Panc1 (cell line): ENCODE measurements at regions not wholly inside any gene's neighbourhood (a gene's known extent, or its start where the extent isn't known, plus 50 kb on each side); places are given as distances from the start of the nearest gene placed in this dataset.
"Not testable (repeated sequence)": the region's sequence is repeated elsewhere in the genome, so short reads cannot be mapped to it uniquely, and the experiment has no call there.

ENCODE experiments used
- ATAC-seq: fragments of 200-7000 bp; cut with Tn5 transposase; 2 replicates; pipeline ENCODE4 v1.9.1; 2020; ENCODE audit warnings: mild to moderate bottlenecking, moderate library complexity
- BruUV-seq: library from RNA; stranded (reverse); fragments of 400-500 nt; replicated peaks from 2 replicates; lab custom pipeline; 2021; lab: Mats Ljungman, UMichigan
- CTCF ChIA-PET: fragments of 300-600 bp; sonication (Branson Sonifier 250); formaldehyde crosslinking; loops from one replicate; lab custom pipeline; 2022; ENCODE audit warnings: antibody characterized with exemption; lab: Charles Lee
- POLR2A ChIA-PET: fragments of 300-600 bp; sonication (Branson Sonifier 250); formaldehyde crosslinking; loops from one replicate; lab custom pipeline; 2022; ENCODE audit warnings: antibody characterized with exemption; lab: Charles Lee
- DNase-seq: peaks from one replicate; pipeline ENCODE4 v3.0.0-alpha.2; 2010; ENCODE audit warnings: low read depth, low spot score
- H3K27ac ChIP-seq: 2 replicates; pipeline ENCODE4 v1.5.1; 2011; ENCODE audit warnings: mild to moderate bottlenecking, low read length, inconsistent platforms
- H3K27me3 ChIP-seq: fragments of 200-500 bp; sonication (Bioruptor generic); 2 replicates; pipeline ENCODE4 v1.6.0; 2014; ENCODE audit warnings: low read length, inconsistent platforms; ENCODE audit not compliant: control insufficient read depth, insufficient read depth
- H3K36me3 ChIP-seq: fragments of 200-500 bp; sonication (Bioruptor generic); 2 replicates; pipeline ENCODE4 v1.5.1; 2014; ENCODE audit warnings: inconsistent platforms, mild to moderate bottlenecking, low read length, moderate library complexity; ENCODE audit not compliant: control insufficient read depth, insufficient read depth
- H3K4me1 ChIP-seq: 2 replicates; pipeline ENCODE4 v1.5.1; 2011; ENCODE audit warnings: inconsistent platforms, mild to moderate bottlenecking, low read length, moderate library complexity; ENCODE audit not compliant: control insufficient read depth, insufficient read depth
- H3K4me3 ChIP-seq, 2 experiments: 2 replicates each; pipeline ENCODE4 v1.5.1; 2011 to 2012; ENCODE audit warnings: low read depth in 2 of 2, low read length in 2 of 2, mild to moderate bottlenecking in 2 of 2, inconsistent platforms in 1 of 2, moderate library complexity in 1 of 2
- H3K9me3 ChIP-seq: fragments of 200-500 bp; sonication (Bioruptor generic); 2 replicates; pipeline ENCODE4 v1.5.1; 2014; ENCODE audit warnings: low read depth, mild to moderate bottlenecking, inconsistent platforms, low read length, moderate library complexity; ENCODE audit not compliant: control insufficient read depth, insufficient read depth
- CTCF ChIP-seq: fragments of 450-650 bp; IDR thresholded peaks from 2 replicates; pipeline ENCODE4 v1.5.1; 2017; ENCODE audit warnings: mild to moderate bottlenecking
- POLR2AphosphoS5 ChIP-seq: IDR thresholded peaks from 2 replicates; pipeline ENCODE4 v1.6.1; 2012; ENCODE audit warnings: mild to moderate bottlenecking, low read depth, low read length, moderate library complexity
- REST ChIP-seq, 2 experiments: IDR thresholded peaks; 2 replicates each; pipeline ENCODE4 v1.6.1; 2011 to 2012; ENCODE audit warnings: low read depth in 2 of 2, control low read depth in 1 of 2, low read length in 1 of 2, mild to moderate bottlenecking in 1 of 2, moderate library complexity in 1 of 2; ENCODE audit not compliant: insufficient read depth in 1 of 2
- SIN3A ChIP-seq: IDR thresholded peaks from 2 replicates; pipeline ENCODE4 v1.6.1; 2012; ENCODE audit warnings: low read depth, mild to moderate bottlenecking, low read length, moderate library complexity, borderline replicate concordance; ENCODE audit not compliant: insufficient read depth
- TCF7L2 ChIP-seq: IDR thresholded peaks from 2 replicates; pipeline ENCODE4 v1.6.1; 2011; ENCODE audit warnings: mild to moderate bottlenecking, low read depth, low read length, inconsistent platforms
- in situ Hi-C: cut with HindIII; loops from 2 replicates; pipeline ENCODE4 v1.10.0; 2016; ENCODE audit warnings: low sequenced_read_pairs, low pct_unique_long_range_greater_than_20kb
- intact Hi-C: fragments of 100-400 bp; cut with micrococcal nuclease; formaldehyde crosslinking; loops from one replicate; pipeline ENCODE4 v1.10.0; 2022; ENCODE audit not compliant: unreplicated experiment

- no peak for TF ChIP-seq REST (IDR thresholded peaks at IDR 0.05; ENCODE audit: insufficient read depth in 1 of 2, low read depth in 2 of 2, low read length in 1 of 2)
- TF ChIP-seq SIN3A: no peak
- TF ChIP-seq TCF7L2: no peak
- TF ChIP-seq POLR2AphosphoS5: no peak
- TF ChIP-seq CTCF: no peak
- no peak for DNase-seq
- Histone ChIP-seq H3K36me3 (no peaks in the 10 kb centered on the region), H3K9me3 (no peaks in the 10 kb centered on the region), H3K4me3 (no peak overlapping the region), H3K4me1 (no peaks in the 10 kb centered on the region), H3K27me3 (no peaks in the 10 kb centered on the region), H3K27ac (no peak overlapping the region)
- ChIA-PET CTCF (no interaction called here), POLR2A (no interaction called here)
- BruUV-seq: no TSS peak
- ATAC-seq: no peak
- in situ Hi-C loops (no loop called here), intact Hi-C loops (no loop called here)
These were observed 143.7 kb upstream of the CDH7 start for GRCh38 chr18:65607161-65607560.

- DNase-seq (no peak), ATAC-seq (no peak)
- Histone ChIP-seq H3K4me3 (no peak overlapping the region), H3K27ac (no peak overlapping the region), H3K4me1 (no peaks in the 10 kb centered on the region), H3K36me3 (no peaks in the 10 kb centered on the region), H3K9me3 (no peaks in the 10 kb centered on the region), H3K27me3 (no peaks in the 10 kb centered on the region)
- CTCF ChIA-PET: no interaction called here
- intact Hi-C loops: no loop called here
- POLR2A ChIA-PET: no interaction called here
- in situ Hi-C loops: no loop called here
- BruUV-seq: no TSS peak
- TF ChIP-seq CTCF: no peak
- no peak for TF ChIP-seq SIN3A
- TF ChIP-seq TCF7L2: no peak
- TF ChIP-seq POLR2AphosphoS5: no peak
- no peak for TF ChIP-seq REST (IDR thresholded peaks at IDR 0.05; ENCODE audit: insufficient read depth in 1 of 2, low read depth in 2 of 2, low read length in 1 of 2)
These were observed 144.2 kb upstream of the CDH7 start for GRCh38 chr18:65606551-65607130.

- POLR2A ChIA-PET, in situ Hi-C loops: not testable (repeated sequence)
These were observed 145.5 kb upstream of the CDH7 start for GRCh38 chr18:65605352-65605751.

More at GRCh38 chr18:65605352-65605751, 145.5 kb upstream of the CDH7 start:
- ATAC-seq, BruUV-seq, H3K4me1 ChIP-seq, H3K36me3 ChIP-seq, H3K4me3 ChIP-seq, H3K27me3 ChIP-seq, DNase-seq, H3K27ac ChIP-seq, CTCF ChIA-PET, H3K9me3 ChIP-seq, intact Hi-C loops: not testable (repeated sequence)
